CD4-positive, alpha-beta T cell treated with Interleukin-4 for 4 hours (primary cell): ENCODE measurements at regions not wholly inside any gene's neighbourhood (a gene's known extent, or its start where the extent isn't known, plus 50 kb on each side); places are given as distances from the start of the nearest gene placed in this dataset.

Source experiments
- DNase-seq: peaks from one replicate; pipeline ENCODE4 v3.0.0-alpha.2; 2020

DNA sequence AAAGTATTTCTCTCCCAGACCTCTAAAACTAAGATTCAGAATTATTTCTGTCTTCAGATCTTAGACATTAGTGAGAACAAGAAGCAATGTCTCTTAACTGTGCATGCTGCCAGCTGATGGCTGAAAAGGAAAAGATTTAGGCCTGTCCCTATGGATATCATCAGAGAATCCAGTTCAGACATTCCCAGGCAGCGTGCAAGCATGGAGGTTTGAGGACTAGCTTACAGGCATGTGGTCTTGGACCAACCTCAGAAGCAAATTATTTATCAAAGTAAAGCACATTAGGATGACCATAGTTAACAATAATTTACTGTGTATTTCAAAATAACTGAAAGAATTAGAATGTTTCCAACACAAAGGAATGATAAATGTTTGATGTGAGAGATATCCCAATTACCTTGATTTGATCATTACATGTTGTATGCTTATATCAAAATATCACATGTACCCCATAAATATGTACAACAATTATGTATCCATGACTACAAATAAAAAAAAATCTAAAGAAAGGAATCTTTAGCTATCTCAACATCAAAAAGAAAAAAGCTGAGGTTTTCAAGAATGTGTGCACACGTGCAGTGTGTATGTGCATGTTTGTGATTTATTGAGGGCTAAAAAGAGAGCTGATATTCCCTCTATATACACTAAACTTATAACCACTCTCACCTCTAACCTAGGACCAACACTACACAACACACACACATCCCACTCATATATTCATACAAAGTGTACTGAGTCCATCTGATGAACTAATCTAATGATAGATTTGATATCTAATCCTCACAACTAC, 108.9 kb upstream of the THBS1 start:
- no peak for DNase-seq

GRCh38 chr15:39472621-39473297, 108.1 kb upstream of the THBS1 start:
- no peak for DNase-seq

GRCh38 chr15:39473298-39473947, 107.5 kb upstream of the THBS1 start:
- no peak for DNase-seq

DNA sequence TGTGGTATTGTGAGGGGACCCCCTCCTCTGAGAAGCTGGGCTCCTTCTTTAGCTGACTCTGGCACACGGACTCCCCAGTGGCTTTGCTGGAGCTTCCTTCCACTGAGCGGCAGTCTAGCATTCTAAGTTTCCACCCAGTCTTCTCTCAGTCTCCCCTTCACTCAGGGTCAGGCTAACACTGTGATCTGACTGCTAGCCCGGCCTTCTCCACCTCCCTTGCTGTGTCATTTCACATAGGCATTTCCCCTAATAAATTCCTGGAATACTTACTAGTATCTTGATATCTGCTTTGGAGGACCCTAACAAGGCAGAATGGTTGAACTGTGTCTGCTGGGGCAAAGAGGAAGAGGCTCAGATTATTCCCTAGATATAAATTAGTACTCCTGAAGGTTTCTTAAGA, 106.2 kb upstream of the THBS1 start:
- DNase-seq: no peak

- no peak for DNase-seq
These were observed 101.9 kb upstream of the THBS1 start for GRCh38 chr15:39478996-39479395.

GRCh38 chr15:39479911-39480310, 101.0 kb upstream of the THBS1 start:
- DNase-seq: no peak

- no peak for DNase-seq
These were observed 98.4 kb upstream of the THBS1 start for GRCh38 chr15:39482459-39482858.

DNA sequence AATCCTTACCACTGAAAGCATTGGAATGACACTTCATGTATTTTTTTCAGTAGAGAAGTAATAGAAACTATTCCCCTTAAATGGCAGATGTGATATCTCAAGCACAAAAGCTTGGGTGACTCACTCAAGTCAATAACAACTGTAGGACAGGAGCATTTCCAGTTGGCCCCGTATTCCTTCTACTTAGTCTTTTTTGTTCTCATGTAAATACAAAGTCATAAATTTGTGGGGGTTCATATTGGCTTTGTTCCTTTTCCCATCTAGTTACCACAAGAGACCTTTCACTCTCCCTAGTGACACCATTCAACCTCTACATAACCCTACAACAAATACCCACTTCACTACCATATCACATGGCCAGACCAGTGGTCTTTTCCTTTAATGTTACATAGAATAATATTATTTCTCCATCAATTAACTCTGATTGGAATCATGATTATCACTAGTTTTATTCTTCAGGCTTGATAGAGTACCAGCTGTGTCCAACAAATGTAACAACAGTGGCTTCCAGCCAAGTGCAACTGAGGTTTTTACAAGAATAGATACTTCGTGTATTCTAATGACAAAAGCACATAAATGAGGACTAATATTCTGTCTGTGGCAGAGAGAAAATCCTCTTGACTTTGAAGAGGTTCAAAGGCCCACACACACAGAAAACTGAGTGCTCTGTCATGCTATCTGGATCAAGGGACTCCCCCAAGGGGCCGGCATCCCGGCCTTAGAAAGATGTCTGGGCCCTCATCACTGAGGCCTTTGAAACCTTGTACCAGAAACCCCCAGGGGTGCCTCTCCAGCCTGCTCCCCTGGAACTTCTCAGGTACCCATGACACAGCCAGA, 94.0 kb upstream of the THBS1 start:
- DNase-seq: no peak

DNA sequence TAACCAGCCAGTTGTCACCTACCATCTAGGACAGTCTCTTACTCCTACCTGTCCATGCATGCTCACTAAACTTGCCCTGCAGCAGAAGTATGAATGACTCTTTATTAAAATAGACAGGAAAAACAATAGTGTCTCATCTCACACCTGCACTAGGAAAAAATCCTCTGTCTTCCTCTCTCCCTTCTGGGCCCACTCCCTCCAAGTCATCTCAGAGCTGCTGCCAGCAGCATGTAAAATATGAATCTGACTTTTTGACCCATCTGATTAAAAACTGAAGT, 93.5 kb upstream of the THBS1 start:
- no peak for DNase-seq

GRCh38 chr15:39488516-39488915, 92.4 kb upstream of the THBS1 start:
- DNase-seq: no peak

DNA sequence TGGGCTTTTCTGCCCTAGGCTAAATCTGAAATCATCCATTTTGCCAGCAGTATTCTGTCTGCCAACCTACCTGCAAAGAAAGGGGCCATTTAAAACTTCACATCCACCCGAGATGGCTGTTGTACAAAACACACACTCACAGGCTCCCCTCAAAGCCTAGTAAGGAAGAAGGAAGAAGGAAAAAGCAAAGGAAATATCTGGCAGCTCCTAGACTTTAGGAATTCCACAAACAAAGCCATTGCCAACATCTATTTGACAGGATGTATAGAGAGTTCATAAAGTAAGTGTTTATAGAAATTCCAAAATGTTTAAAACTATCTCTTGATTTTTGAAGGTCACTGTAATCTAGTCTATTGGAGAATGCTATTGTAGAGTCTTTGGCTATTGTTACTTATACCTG, 91.9 kb upstream of the THBS1 start:
- no peak for DNase-seq

- no peak for DNase-seq
These were observed 89.6 kb upstream of the THBS1 start for GRCh38 chr15:39491115-39491885.

DNA sequence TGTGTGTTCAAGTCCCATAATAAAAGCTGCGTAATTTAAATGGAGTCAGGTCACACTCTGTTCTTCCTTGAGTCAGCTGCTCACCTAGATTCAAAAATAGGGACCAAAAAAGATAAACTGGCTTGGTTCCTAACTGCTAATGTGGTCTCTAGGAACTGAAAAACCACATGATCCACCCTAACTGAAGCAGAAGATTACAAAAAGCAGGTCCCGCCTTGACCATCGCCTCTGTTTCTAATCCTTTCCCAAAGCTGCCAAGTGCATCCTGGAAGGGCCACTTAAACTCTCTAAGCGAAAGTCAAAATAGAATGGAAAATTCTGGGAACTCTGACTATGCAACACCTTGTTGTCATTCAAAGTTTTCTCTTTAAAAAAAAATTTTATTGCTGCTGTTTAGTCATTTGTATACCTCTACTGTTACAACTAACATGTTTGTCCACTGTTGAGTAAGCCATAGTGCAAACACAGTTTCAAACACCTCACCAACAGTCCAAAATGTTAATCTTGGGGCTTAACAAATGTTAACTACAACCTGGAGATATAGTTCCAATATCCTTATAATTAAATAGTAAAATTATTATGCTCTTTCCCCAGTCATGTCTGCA, 88.9 kb upstream of the THBS1 start:
- DNase-seq: no peak

DNA sequence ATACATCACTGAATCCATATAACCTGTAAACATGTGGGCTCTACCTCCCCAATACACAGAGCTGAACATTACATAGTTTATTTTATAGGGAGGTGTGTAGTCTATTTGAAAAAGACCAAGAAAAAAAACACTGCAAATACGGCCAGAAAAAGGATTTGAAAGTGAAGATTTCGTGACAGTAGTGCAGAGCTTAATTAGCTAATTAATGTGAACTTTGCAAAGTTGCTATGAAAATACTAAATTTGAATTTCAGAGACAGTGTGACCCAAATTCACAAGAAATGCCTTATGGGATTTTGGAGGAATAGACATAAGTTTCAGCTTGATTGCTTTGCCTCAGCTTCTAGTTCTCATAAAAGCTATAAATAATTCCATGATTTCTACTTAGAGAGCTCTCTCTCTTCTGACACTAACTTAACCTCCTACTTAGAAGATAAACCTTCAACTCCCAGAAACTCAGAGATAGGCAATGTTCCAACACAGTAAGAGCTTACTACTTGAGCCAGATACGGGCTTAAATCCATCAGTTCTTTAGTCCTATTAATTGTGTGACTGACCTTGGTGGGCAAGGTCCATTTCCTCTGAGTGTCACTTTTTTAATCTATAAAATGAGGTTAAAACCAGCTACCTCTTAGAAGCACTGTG, 87.3 kb upstream of the THBS1 start:
- DNase-seq: no peak

GRCh38 chr15:39494462-39494861, 86.4 kb upstream of the THBS1 start:
- no peak for DNase-seq

DNA sequence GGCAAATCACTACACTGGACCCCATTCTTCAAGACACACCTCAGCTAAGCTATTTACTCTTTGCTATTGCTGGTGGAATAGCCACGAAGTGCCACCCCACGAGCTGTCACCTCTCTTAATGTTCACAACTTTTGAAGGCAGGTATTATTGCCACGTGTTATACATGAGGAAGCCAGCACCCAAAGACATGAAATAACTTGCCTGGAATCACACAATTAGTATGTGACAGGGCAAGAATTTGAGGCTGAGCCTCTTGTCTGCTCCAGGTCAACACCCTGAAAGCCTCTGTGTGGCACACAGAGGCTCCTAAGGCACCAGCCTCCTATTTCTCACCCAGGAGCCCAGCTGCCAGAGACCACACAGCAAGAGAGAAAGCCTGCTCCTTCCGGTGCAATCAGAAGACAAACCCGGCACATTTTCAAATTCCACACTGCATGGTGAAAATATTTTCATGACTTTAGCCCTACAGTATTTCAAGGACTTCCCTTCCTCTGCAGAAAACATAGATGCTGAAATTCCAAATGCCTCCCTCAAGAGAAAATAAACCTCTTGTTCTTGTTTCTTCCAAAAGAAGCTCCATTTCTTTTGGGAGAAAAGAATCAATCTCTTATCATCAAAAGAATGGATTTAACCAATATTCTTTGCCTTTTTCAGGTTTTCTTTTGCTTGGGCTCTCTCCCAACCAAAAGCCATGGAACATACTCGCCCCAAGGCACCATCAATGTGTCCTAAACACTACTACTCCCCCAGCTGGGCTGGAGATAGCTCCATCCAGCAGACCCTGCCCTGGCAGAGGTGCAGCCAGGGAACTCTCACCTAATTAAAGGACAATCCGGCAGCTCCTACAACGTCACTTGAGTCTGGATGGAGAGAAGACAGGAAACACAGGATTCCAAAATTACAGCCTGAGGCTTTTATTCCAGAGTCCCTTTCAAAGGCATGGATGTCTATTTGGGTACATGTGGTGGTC, 84.7 kb upstream of the THBS1 start:
- no peak for DNase-seq

DNA sequence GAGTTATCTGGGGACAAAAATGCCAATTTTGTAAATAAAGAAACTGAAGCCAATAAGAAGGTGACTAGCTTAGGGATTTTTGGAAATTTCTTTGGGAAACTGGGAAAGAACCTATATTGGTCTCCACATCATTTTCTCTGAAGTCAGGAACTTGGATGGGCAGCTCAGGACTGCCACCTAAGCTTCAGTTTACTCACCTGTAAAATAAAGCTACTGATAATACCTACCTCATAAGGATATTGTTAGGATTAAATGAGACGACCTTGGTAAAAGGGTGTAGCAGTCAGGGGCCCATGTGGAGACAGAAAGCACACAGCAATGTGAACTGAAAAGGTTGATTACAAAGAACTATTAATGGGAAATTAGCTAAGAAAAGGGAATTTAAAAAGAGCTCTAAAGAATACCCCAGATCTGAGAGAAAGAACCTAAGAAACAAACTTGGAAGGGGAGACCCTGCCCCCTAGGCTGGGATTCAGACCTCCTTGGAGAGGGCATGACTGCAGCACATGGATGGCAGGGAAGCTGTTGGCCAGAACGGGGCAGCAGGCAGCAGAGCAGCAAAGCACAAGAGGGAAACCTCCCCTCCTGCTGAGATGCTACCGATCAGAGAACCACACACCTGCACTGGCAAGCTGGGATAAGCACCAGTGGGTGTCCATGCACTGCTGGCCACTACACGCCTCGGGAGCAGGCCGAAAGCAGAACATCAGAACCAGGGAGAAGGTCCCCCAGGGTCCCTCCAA, 83.7 kb upstream of the THBS1 start:
- no peak for DNase-seq

GRCh38 chr15:39497759-39498565, 82.9 kb upstream of the THBS1 start:
- DNase-seq: no peak

GRCh38 chr15:39498629-39499028, 82.2 kb upstream of the THBS1 start:
- DNase-seq: no peak
